IMR-90 (cell line): ENCODE measurements at regions not wholly inside any gene's neighbourhood (a gene's known extent, or its start where the extent isn't known, plus 50 kb on each side); places are given as distances from the start of the nearest gene placed in this dataset.

Experiments used
- MXI1 ChIP-seq: IDR thresholded peaks from 2 replicates; pipeline ENCODE4 v1.6.1; 2012; ENCODE audit warnings: low read depth, mild to moderate bottlenecking, low read length, moderate library complexity, borderline replicate concordance
- POLR2A ChIP-seq: IDR thresholded peaks from 2 replicates; pipeline ENCODE4 v1.6.1; 2012; ENCODE audit warnings: mild to moderate bottlenecking, low read depth, low read length
- RAD21 ChIP-seq: IDR thresholded peaks from 2 replicates; pipeline ENCODE4 v1.6.1; 2012; ENCODE audit warnings: low read length, improper control_type of control experiment
- TF ChIP-seq, protein P1 (sequence below): conservative IDR thresholded peaks from 2 replicates; pipeline ENCODE4 v1.5.1; 2012; ENCODE audit warnings: mild to moderate bottlenecking, low read depth, low read length, improper control_type of control experiment

DNA sequence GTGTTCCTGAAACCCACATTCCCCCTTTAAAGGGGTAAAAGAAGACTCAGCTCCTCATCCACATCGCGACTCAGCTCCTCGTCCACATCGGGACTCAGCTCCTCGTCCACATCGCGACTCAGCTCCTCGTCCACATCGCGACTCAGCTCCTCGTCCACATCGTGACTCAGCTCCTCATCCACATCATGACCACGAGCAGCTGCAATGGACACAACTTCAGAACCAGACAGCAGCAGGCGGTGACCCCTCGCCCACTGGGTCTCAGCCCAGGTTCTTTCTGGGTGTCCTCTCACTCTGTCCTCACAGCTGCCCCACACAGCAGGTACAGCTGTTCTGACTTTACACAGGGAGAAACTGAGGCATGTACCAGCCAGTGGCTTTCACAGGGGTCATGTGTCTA lies 163.5 kb upstream of the SALL3 start:
- TF ChIP-seq, protein P1, sequence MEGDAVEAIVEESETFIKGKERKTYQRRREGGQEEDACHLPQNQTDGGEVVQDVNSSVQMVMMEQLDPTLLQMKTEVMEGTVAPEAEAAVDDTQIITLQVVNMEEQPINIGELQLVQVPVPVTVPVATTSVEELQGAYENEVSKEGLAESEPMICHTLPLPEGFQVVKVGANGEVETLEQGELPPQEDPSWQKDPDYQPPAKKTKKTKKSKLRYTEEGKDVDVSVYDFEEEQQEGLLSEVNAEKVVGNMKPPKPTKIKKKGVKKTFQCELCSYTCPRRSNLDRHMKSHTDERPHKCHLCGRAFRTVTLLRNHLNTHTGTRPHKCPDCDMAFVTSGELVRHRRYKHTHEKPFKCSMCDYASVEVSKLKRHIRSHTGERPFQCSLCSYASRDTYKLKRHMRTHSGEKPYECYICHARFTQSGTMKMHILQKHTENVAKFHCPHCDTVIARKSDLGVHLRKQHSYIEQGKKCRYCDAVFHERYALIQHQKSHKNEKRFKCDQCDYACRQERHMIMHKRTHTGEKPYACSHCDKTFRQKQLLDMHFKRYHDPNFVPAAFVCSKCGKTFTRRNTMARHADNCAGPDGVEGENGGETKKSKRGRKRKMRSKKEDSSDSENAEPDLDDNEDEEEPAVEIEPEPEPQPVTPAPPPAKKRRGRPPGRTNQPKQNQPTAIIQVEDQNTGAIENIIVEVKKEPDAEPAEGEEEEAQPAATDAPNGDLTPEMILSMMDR = no peak
- no peak for TF ChIP-seq MXI1
- no peak for TF ChIP-seq RAD21
- TF ChIP-seq POLR2A = no peak
